ENCODE measurements at regions not wholly inside any gene's neighbourhood (a gene's known extent, or its start where the extent isn't known, plus 50 kb on each side); places are given as distances from the start of the nearest gene placed in this dataset.

DNA sequence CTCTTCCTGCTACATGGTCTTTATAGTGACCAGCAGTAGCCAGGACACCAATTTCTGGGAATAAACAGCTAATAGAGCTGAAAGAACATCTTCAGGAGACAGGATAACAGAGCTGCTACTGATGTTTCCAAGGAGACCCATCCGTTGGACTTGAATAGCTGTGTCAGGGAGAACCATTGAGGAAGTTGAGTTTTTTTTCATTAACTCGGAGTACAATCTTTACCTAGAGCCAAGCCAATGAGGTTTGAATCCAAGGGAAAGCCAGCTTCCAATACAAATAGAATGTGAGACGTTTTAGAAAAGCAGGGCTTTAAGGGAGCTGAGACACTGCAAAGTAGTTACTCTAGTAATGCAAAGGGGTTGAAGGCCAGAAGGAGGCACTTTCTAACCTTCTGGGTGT is 136.1 kb upstream of the FRMD6 start:
- no peak for DNase-seq (ENCODE audit: low spot score)

DNA sequence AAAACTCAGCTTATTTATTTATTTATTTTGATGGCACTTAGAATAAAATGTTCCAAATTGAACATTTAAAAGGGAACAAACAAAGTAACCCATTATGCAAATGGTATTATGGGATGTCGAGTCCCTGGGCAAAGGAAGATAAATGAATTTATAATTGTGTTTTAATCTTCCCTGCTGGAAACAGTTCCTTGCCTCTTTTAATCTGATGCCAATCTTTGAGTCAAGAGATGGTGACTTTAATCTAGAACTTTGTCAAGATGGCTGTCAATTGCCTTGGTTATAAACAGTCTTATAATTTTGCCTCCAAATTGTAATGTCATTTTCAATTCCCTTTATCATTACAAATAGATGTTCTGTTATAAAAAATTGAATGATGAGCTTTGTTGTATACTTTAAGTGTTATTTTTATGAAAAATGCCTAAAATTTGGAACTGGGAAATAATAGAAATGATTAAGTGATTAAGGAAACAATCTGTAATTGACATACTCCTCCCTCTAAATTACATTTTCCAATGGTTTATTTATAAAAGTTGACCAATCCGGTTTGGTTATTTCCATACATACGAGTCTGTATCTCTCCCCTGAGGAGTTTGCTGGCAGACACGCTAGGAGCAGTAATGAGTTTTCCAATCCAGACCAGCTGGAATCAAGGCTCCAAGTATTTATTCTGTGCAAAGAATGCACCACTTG is 134.9 kb upstream of the FRMD6 start:
- no peak for DNase-seq (ENCODE audit: low spot score)

DNA sequence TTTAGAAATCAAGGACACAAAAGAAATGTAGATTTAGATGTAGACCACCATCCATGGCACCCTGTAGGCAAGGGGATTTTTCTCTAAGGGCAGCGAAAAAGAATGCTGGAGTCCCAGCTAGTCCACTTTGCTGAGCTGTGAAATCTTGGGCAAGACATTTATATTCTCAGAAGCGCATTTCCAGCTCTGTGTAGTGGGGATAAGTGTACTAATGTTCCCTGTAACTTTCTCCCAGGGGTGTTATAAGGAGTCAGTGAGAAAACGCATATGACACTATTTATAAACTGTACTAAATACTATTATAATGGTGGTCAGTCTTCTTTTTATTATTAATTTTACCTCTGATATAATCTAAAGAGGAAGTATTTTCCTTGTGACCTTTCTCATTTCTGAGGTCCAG is 133.4 kb upstream of the FRMD6 start:
- no peak for DNase-seq (ENCODE audit: low spot score)

DNA sequence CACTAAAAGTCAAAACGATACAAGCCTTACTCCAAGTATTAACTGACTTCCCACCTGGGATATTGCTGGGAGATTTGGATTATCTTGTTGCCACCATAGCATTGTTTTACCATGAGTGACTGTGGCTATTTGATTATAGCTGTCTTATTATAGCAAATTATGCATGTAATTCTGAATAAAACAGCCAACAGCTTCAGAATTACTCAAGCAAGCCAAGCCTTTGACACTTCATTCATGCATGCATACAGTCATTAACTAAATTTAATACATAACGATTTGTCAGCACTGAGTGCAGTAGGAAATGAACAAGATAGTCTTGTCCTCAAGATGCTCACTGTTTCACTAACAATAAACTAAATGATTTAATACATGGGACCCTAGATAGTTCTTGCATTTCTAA is 133.0 kb upstream of the FRMD6 start:
- no peak for DNase-seq (ENCODE audit: low spot score)

DNA sequence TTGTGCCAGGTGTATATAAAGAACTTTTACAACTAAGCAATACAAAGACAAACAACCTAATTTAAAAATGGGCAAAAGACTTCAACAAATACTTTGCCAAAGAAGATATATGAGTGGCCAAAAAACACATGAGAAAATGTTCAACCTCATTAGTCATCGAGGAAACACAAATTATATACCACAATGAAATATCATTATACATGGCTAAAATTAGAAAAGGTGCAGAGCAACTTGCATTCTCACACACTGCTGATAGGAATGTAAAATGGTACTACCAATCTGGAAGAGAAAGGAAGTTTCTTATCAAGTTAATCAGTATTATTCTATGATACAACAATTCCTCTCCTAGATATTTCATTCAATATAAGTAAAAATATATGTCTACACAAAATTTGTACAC is 131.6 kb upstream of the FRMD6 start:
- DNase-seq (ENCODE audit: low spot score): no peak

DNA sequence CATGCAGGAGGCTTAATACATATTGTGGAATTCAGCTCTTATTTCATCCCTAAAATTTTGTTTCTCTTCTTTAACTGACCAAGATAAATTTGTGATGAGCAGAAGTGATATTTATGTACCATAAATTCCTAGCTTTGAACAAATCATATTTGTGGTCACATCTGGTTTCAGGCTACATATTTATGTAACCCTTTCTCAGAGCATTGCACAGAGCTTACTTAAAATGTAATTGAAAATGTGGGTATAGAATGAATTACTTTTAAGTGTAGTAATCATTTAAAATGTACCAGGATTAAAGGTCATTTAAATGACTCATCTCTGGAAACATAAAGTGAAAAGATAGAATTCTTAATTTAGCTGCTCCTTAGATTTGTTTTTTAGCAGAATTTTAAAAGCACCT is 129.9 kb upstream of the FRMD6 start:
- DNase-seq (ENCODE audit: low spot score): no peak

DNA sequence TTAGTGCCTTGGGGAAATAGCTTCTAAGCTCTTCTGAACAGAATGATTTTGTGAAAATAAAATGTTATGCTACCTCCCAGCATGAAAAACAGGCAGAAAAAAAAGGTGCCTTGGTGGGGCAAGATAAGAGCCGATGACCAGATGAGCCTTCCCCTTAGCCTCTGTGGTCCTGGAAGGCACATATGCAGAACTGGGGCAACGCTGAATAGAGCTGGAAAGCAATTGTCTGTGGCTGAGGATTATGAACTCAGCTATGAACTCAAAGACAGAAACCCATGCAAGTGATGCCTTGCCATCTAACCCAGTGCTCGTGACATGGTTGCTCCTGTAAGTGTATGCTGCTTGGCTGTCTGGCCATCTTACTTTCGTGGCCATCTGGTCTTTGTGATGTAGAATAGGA is 128.5 kb upstream of the FRMD6 start:
- DNase-seq (ENCODE audit: low spot score): no peak

DNA sequence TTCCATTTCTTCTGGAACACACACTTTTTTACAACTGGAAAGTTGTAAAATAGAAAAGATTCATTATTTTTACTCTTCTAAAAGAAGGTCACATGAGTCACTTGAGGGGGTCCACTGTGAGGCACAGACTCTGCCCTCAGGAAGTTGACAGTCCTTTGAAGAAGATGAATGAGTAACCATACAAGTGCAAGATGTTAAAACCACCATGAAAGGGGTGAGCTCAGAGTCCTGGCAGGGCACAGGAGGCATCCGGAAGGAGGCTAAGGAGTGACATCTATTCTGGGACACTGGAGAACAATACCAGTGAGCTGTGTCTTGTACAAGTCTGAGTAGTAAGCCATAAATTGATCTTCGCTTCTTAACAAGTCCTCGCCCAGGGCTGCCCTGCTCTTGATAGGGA is 126.0 kb upstream of the FRMD6 start:
- DNase-seq (ENCODE audit: low spot score): no peak

DNA sequence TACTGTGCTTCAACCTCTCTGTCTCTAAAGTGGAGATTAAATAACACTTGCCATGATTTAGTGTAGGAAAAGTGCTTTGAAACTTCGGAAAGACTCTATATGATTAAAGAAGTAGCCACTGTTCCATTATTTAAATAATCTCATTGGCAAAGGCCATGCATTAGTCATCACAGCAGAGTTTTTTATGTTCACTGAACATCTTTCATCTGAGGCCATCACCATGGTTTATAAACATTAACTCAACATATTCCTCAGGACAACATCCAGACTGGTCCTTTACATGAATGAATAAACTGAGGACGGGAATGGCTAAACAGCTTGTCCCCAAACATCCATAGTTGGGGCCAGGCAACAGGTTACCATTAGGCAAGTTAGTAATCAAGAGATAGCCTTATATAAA is 124.6 kb upstream of the FRMD6 start:
- peak; percentile 68 for DNase-seq (ENCODE audit: low spot score)

DNA sequence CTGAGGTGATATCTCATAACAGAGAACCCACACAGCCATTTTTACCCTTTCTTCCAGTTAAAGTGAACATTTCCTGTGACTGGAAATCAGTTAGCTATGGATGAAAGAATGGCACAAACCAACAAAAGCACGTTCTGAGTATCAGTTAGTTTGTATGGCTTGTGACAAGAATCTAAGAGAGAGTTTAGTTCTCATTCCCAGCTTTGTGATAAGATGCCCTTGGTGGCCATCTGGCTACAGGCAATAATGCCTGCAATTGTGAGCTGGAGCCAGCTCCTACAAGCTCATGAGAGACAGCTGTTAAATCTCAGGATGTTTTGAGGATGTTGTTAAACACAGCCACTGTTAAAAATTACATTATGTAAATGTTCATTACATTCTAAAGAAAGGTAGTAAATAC is 122.0 kb upstream of the FRMD6 start:
- no peak for DNase-seq (ENCODE audit: low spot score)

DNA sequence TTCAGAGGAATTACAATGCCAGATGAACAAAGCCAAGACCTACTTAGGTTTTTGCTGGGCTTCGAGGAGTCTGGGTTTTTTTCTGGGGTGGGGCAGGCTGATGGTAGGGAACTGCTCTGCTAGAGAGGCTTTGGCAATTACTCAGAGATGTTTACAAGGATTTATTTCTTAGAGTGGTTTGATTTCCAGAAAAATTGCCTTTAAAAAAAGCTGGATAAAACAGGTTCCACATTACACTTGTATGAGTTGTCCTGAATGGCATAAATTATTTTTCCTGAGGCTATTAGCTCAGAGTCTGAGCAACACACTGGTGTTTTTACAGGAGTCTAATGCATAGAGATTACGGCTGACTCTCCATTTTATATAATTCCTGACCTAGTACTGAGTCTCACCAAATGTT is 118.5 kb upstream of the FRMD6 start:
- DNase-seq (ENCODE audit: low spot score): no peak

DNA sequence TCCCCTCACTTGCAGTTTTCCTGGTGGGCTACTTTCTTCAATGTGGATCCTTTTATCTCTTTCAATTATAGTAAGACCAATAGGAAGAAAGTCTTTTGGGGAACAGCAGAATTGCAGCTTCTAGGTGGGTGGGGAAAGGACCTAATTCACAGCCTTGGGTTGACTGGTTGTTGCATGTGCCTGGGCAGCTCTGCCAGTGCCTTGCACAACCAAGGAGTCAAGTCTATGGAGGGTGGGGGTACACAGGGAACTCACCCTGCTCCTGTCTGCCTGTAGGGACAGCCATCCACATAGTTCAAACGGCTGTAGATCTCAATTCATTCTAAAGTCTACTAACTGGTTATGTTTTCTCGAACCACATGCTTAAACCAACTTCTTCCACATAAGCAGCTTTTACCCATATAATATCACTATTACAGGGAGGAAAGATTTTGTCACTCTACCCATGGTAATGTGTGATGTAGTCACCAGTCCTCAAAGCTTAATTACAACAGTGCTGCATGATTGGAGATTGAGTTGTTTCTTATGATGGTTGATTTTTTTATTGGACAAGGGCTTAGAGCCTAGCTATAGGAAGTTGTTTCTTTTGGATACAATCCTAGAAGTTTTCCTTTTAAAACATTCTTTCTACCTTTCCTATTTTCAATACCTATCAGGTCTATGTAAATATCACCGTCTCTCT is 117.7 kb upstream of the FRMD6 start:
- DNase-seq (ENCODE audit: low spot score): no peak

DNA sequence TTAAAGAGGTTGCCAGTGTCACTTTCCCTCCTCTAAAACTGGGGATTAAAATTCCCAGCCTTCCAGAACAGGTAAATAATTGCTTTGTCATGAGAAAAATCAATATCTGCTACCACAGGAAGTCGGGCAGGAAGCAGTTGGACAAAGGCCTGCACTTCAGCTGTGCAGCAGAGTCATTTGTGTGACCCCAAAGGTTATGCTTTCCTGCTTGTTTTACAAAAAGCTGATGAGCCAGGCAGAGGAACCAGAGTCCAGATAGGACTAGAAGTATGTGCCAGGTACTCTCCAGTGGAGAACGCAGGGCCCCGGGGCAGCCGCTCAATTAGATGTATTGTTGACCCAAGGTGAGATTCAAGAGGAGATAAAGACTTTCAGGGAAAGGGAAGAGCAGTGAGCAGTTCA is 117.1 kb upstream of the FRMD6 start:
- no peak for DNase-seq (ENCODE audit: low spot score)

DNA sequence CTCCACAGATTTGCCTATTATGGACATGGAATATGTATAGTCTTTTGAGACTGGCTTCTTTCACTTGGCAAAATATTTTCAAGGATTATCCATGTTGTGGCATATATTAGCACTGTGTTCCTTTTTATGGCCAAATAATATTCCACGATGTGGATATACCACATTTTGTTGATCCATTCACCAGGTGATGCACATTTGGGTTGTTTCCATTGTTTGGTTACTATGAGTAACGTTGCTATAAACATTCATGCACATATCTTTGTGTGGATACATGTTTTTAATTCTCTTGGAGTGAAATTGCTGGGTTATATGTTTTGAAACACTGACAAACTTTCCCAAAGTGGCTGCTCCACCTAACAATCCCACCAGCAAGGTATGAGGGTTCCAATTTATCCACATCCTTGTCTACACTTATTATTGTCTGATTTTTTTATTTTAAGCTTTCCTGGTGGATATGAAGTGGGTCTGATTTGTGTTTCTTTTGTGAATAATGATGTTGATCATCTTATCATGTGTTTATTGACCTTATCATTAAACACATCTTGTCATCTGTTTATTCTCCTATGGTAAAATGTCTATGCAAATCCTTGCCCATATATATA is 116.2 kb upstream of the FRMD6 start:
- DNase-seq (ENCODE audit: low spot score): no peak

DNA sequence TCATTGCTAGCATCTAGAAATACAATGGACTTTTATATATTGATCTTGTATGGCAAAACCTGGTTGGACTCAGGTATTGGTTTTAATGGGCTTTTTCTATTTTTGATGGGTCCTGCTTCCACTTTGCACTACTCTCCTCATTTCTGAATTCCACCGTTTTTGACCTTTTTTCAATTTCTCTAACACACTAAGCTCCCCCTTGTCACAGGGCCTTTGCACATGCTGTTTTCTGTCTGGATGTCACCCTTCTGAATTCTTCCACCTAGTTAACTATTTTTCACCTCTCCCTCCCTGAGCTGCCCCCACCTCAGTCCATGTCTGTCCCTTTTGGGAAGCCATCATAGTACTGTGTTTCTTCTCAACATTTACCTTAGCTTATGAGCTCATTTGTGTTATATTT is 112.7 kb upstream of the FRMD6 start:
- no peak for DNase-seq (ENCODE audit: low spot score)

DNA sequence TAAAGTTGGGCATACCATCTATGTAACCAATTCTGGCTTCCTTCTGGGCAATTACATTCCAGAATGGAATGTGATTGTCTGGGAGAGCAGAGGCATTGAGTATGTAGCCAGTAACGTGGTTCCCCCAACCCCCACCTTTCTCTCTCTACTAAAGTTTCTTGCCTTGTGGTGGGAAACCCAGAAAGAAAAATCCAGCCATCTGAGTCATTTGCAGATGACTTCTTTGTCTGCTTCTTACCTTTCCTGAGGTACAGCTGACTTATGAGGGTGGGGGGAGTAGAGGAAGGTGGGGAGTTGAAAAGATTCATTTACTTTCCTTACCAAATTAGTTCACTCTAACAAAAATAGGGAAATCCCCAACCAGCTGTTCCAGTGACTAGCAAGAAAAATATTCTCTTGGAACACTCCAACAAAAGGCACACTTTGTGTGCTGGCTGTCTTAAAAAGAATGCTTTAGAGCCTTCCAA is 112.1 kb upstream of the FRMD6 start:
- peak; percentile 73 for DNase-seq (ENCODE audit: low spot score)

DNA sequence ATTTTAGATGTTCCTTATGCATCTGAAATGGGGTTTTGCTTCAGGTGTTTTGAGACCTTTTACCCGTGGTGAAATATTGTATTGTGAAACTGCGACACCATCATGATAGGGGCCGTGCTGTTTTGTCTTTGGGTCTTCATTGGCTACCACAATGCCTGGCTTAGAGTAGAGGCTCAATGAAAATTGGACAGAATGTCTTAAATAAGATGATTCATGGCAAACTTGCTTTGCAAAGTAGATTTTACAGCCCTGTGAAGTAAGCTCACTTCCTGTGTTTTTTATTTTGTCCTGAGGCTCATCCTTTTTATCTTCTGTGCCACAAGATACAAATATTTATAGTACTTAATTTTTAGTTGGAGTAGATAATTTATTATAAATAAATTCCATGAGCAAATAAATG is 111.3 kb upstream of the FRMD6 start:
- DNase-seq (ENCODE audit: low spot score): no peak

DNA sequence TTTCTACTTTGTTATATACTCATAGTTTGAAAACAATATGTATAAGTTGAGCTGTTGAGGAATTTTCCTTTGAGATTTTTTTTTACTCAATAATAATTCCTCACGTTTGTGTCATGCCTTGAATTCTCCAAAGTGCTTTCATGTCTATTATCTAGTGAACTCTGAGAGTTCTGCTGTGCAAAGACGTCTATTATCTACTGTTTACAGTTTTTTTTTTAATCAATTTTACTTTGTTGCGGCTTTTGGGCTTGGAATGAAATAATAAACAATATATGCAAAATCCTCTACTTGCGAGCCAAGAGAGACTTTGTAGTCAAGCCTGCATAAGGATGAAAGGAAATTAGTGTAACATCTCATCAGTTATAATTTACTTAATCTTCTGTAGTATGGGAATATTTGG is 107.2 kb upstream of the FRMD6 start:
- no peak for DNase-seq (ENCODE audit: low spot score)

DNA sequence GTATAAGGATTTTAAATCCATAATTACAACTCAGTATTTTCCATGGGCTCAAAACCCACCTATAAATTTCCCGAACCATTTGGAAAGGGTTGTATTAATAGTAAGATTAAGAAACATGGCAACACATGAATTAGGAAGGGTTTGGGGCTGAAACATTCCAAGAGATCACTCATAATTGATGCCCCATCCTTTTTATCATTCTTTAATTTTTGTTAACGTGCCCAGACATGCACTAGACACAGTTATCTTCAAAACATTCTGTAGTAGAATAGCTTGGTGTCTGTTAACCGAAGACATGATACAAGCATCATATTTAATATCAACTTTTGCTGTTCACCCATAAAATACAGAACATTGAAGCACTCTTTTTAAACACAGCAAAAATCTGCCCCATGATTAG is 106.8 kb upstream of the FRMD6 start:
- no peak for DNase-seq (ENCODE audit: low spot score)

DNA sequence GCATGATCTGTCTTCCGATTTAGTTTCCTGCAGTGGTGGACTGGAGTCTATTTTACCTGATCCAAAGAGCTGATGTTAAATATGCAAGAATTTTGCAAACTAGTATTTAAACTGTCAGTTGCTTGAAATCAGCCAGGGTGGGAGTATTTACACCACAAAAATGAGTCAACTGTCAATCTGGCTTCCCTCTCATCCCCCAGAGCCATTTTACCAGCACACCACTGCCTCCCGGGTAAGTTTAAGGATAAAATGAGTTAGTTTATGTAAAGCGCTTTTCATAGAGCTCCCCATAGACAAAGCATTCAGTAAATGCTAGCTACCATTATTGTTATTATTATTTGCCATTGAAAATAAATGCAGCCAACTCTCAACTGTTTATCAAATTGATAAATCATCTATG is 106.3 kb upstream of the FRMD6 start:
- no peak for DNase-seq (ENCODE audit: low spot score)

DNA sequence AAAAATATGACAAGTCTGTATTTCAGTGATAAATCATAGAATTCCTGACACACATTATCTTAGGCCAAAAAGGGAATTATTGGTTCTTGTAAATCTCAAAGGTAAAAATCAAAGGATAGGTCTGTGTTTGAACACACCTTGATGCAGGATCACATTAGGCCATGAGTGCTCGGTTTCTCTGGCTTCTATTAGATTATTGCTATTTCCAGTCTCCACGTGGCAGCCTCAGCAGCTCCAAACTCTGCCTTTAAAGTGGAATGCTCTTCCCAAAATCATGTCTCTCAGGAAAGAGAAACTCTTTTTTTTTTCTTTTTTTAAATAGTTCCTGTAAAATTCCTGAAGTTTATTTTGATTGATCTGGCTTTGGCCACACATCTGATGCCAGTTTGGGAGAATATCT is 105.6 kb upstream of the FRMD6 start:
- DNase-seq (ENCODE audit: low spot score): no peak

DNA sequence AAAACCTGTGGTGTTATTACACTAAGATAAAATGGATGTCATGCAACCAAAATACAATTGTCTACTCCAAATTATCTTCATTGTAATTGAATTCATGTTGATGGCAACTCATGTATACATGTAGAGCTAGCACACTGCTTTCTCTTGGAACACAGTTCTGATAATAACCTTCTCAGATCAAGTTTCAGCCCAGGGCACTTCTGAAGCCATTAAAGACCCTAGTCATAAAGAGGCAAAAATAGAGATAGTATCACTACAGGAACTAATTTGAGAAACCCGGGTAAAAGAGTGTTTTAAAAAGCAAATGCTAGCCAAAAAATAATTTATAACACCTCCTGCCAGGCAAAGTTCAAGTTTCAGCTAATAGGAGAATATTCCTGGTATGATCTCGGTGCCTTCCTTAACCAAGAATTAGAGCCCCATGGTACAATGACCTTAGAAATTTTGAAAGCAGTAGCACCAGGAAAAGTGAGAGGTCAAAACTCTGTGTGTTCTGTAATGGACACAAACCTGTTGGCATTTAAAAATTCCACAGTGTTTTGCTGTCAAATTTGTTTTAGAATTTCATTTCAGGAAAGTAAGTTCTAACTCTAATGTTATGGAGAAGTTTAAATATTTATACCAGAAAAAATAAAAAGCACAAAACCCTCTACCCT is 105.0 kb upstream of the FRMD6 start:
- DNase-seq (ENCODE audit: low spot score): no peak

DNA sequence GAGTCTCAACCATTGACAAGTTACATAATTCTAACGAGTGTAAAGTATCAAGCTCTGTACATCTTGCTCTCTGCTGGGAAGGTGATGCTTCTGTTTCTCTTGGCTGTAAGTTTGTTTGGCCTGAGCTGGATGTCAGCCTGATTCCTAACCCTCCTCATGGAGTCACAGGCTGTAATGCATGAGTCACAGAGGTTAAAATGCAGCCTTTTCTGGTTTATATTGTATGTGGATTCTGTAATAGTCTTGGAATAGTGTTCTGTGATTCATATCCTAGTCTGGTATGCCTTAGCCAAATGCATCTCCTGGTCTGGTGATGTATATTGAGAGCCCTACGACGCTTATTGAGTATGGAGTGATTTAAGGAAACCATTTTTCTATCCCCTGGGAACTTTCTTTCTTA is 104.5 kb upstream of the FRMD6 start:
- DNase-seq (ENCODE audit: low spot score): peak; percentile 79

Measured in COLO829 (cell line).